PC-9 (cell line): ENCODE measurements at regions not wholly inside any gene's neighbourhood (a gene's known extent, or its start where the extent isn't known, plus 50 kb on each side); places are given as distances from the start of the nearest gene placed in this dataset.
"Not testable (repeated sequence)": the region's sequence is repeated elsewhere in the genome, so short reads cannot be mapped to it uniquely, and the experiment has no call there.

Experiments
- EZH2 ChIP-seq: fragments of 200-600 bp; sonication (generic); IDR thresholded peaks from 2 replicates; pipeline ENCODE4 v1.8.0; 2017; ENCODE audit warnings: antibody characterized with exemption, low read depth
- TF ChIP-seq, protein P1 (sequence below): fragments of 200-600 bp; sonication (generic); conservative IDR thresholded peaks from 2 replicates; pipeline ENCODE4 v1.6.1; 2017; ENCODE audit warnings: mixed run types, antibody characterized with exemption, mild to moderate bottlenecking, moderate library complexity

- TF ChIP-seq, protein P1, sequence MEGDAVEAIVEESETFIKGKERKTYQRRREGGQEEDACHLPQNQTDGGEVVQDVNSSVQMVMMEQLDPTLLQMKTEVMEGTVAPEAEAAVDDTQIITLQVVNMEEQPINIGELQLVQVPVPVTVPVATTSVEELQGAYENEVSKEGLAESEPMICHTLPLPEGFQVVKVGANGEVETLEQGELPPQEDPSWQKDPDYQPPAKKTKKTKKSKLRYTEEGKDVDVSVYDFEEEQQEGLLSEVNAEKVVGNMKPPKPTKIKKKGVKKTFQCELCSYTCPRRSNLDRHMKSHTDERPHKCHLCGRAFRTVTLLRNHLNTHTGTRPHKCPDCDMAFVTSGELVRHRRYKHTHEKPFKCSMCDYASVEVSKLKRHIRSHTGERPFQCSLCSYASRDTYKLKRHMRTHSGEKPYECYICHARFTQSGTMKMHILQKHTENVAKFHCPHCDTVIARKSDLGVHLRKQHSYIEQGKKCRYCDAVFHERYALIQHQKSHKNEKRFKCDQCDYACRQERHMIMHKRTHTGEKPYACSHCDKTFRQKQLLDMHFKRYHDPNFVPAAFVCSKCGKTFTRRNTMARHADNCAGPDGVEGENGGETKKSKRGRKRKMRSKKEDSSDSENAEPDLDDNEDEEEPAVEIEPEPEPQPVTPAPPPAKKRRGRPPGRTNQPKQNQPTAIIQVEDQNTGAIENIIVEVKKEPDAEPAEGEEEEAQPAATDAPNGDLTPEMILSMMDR: not testable (repeated sequence)
- not testable (repeated sequence) for TF ChIP-seq EZH2
These were observed 153.2 kb downstream of the LAT start for GRCh38 chr16:29137894-29138662.
